ENCODE measurements at regions not wholly inside any gene's neighbourhood (a gene's known extent, or its start where the extent isn't known, plus 50 kb on each side); places are given as distances from the start of the nearest gene placed in this dataset.

DNA sequence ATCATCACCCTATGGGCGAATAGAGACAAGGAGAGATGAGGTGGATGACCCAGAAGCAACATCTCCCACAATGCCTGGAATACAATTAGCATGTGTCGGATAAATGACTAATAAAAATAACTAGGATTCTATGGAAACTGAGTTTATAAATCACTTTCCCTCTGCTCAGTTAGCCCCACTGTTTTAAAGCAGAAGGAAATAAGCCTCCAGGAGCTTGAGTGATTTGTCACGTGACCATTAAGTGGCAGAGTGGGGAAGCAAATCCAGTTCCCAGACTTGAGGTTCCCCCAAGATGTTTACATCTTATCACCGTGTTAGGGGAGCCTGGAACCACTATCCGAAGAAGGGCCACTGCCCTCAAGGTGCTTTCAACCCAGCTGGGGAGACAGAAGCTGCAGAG, 136.5 kb upstream of the CCND2 start (continued):
- TF ChIP-seq EP300 (IDR thresholded peaks at IDR 0.05; ENCODE audit: borderline replicate concordance in 1 of 2, control insufficient read depth in 1 of 2, low read depth in 2 of 2, low read length in 2 of 2): 0 out of 4 replicates have a peak, but pooled peaks of 1 of the 2 experiments have one; percentile 7

DNA sequence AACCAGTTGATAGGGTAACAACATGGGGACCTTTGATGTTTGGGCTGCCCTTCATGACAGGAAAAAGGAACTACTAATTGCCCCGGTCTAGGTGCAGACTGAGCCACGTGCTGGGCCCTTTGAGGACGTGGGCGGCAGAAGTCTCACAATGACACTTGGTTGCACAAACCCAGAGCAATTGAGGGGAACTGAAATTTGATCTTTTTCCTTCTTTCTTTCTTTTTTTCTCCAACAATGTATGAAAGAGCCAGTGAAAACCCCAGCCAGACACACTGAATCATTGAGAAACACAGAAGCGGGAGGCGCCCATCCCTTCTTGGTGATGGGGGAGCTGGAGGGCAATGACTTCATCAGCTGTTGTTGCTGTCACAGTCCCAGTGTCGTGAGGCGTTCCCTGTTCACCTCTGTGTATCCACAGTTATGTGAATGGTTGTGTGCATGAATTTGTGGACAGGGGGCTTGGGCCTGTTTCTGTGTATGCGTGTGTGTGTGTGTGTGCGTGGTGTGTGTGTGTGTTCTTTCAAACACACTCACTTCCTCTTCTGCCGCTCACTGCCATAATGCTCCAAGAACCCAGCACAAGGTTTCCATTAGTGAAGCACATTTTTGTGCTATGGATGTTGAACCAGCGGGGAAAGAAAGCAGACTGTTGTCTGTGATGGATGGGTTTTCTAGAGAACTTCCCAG, 137.5 kb upstream of the CCND2 start:
- no peaks in the 10 kb centered on the region for H3K36me3 ChIP-seq (ENCODE audit: control insufficient read depth in 2 of 2, insufficient read depth in 2 of 2, low read length in 1 of 2)
- H2AFZ ChIP-seq (ENCODE audit: control insufficient read depth, low read depth, low read length): peak overlapping the region; percentile 34
- ChIA-PET POLR2A (interaction anchor here (0.6 to 8.9 kb wide), 9 partner anchors 9 to 187 kb away, joined by 4 to 83 read pairs (median 6); no protein-coding TSS in a partner anchor), RAD21 (ENCODE audit: unreplicated experiment) (interaction anchor here (1.0 to 18.7 kb wide), 10 partner anchors 8 to 141 kb away, joined by 3 to 360 read pairs (median 12); no protein-coding TSS in a partner anchor), CTCF (interaction anchor here (0.6 to 16.4 kb wide), 7 partner anchors 11 to 140 kb away, joined by 3 to 256 read pairs (median 4); no protein-coding TSS in a partner anchor), SMC1A (ENCODE audit: uncharacterized antibody, unreplicated experiment) (interaction anchor here (0.9 to 17.4 kb wide), 13 partner anchors 8 to 142 kb away, joined by 3 to 395 read pairs (median 9); no protein-coding TSS in a partner anchor)
- H3K9ac ChIP-seq (ENCODE audit: control insufficient read depth, insufficient read depth, low read length): peak overlapping the region; percentile 36
- peak; percentile 88 for ATAC-seq
- DNase-seq (ENCODE audit: low read depth, low spot score): peak; percentile 94
- H3K4me1 ChIP-seq (ENCODE audit: control insufficient read depth, insufficient read depth, low read length): peaks cover 65% of the 10 kb centered on the region
- no peaks in the 10 kb centered on the region for H3K79me2 ChIP-seq (ENCODE audit: control insufficient read depth, insufficient read depth, low read length)
- H4K20me1 ChIP-seq (ENCODE audit: control insufficient read depth, insufficient read depth): no peaks in the 10 kb centered on the region
- intact Hi-C loops (cut with micrococcal nuclease; ENCODE audit: unreplicated experiment): loop anchor here (1.0 to 2.0 kb wide), 2 partner anchors 17 kb away; no protein-coding TSS in a partner anchor
- peak overlapping the region; percentile 64 for H3K27ac ChIP-seq (ENCODE audit: control insufficient read depth, insufficient read depth)
- BruUV-seq (replicated peaks): TSS peak; percentile 94
- no peaks in the 10 kb centered on the region for H3K27me3 ChIP-seq (replicated peaks in 1 of 2; ENCODE audit: control insufficient read depth in 2 of 2, insufficient read depth in 2 of 2, low read length in 1 of 2)
- H3K4me3 ChIP-seq: peak overlapping the region; percentile 55; the same call in 1 of the 2 replicates
- peak; percentile 83 for FAIRE-seq
- WGBS (ENCODE audit: insufficient coverage, insufficient replicate concordance, low lambda C conversion rate, missing lambda C conversion rate): 5% methylated on average over 12 of the region's 12 CpGs
- in situ Hi-C loops (cut with MboI): no loop called here
- H3K4me2 ChIP-seq (ENCODE audit: control insufficient read depth, insufficient read depth): peak overlapping the region; percentile 43
- no peaks in the 10 kb centered on the region for H3K9me3 ChIP-seq (replicated peaks; ENCODE audit: control insufficient read depth, insufficient read depth, low read length)
- TF ChIP-seq, protein P1, sequence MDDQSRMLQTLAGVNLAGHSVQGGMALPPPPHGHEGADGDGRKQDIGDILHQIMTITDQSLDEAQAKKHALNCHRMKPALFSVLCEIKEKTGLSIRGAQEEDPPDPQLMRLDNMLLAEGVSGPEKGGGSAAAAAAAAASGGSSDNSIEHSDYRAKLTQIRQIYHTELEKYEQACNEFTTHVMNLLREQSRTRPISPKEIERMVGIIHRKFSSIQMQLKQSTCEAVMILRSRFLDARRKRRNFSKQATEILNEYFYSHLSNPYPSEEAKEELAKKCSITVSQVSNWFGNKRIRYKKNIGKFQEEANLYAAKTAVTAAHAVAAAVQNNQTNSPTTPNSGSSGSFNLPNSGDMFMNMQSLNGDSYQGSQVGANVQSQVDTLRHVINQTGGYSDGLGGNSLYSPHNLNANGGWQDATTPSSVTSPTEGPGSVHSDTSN (IDR thresholded peaks at IDR 0.05; ENCODE audit: insufficient replicate concordance, low read depth, low read length): peak; percentile 55
- TF ChIP-seq, protein P2, sequence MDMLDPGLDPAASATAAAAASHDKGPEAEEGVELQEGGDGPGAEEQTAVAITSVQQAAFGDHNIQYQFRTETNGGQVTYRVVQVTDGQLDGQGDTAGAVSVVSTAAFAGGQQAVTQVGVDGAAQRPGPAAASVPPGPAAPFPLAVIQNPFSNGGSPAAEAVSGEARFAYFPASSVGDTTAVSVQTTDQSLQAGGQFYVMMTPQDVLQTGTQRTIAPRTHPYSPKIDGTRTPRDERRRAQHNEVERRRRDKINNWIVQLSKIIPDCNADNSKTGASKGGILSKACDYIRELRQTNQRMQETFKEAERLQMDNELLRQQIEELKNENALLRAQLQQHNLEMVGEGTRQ (IDR thresholded peaks at IDR 0.05; ENCODE audit: borderline replicate concordance, low read depth, low read length): peak; percentile 76
- TF ChIP-seq SMC3 (IDR thresholded peaks at IDR 0.05; ENCODE audit: borderline replicate concordance, low read length) (peak; percentile 2), POU2F2 (IDR thresholded peaks at IDR 0.05; ENCODE audit: borderline replicate concordance, low read depth, low read length) (peak; percentile 76; the same call in 2 of the 3 replicates), MXI1 (IDR thresholded peaks at IDR 0.05; ENCODE audit: low read depth, low read length) (peak; percentile 94), NFXL1 (IDR thresholded peaks at IDR 0.05; ENCODE audit: borderline replicate concordance) (no peak), BRCA1 (IDR thresholded peaks at IDR 0.05; ENCODE audit: low read depth, low read length) (no peak), EP300 (IDR thresholded peaks at IDR 0.05; ENCODE audit: borderline replicate concordance in 1 of 2, control insufficient read depth in 1 of 2, low read depth in 2 of 2, low read length in 2 of 2) (peak; percentile 85 to 87; a peak in 3 of 4 replicates), TBL1XR1 (IDR thresholded peaks at IDR 0.05; ENCODE audit: low read depth, low read length) (peak; percentile 96), EZH2 (IDR thresholded peaks at IDR 0.05; ENCODE audit: borderline replicate concordance, control insufficient read depth, low read depth, low read length) (no peak), MYB (IDR thresholded peaks at IDR 0.05; ENCODE audit: borderline replicate concordance, low read depth, low read length) (no peak), CEBPB (IDR thresholded peaks at IDR 0.05; ENCODE audit: borderline replicate concordance in 1 of 2, low read depth in 2 of 2, low read length in 2 of 2) (peak in 1 of 2 experiments; percentile 55; a peak in 2 of 4 replicates), TCF7 (IDR thresholded peaks at IDR 0.05; ENCODE audit: borderline replicate concordance) (peak; percentile 87), SIX5 (IDR thresholded peaks at IDR 0.05; ENCODE audit: low read depth, low read length, severe bottlenecking) (peak; percentile 23), CHD4 (IDR thresholded peaks at IDR 0.05) (no peak), IKZF2 (IDR thresholded peaks at IDR 0.05) (peak; percentile 96 to 98)
- TF ChIP-seq, protein P3, sequence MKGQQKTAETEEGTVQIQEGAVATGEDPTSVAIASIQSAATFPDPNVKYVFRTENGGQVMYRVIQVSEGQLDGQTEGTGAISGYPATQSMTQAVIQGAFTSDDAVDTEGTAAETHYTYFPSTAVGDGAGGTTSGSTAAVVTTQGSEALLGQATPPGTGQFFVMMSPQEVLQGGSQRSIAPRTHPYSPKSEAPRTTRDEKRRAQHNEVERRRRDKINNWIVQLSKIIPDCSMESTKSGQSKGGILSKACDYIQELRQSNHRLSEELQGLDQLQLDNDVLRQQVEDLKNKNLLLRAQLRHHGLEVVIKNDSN (IDR thresholded peaks at IDR 0.05; ENCODE audit: borderline replicate concordance, extremely low read length, insufficient read depth, low read depth, low read length): peak; percentile 82
